B cell (primary cell): ENCODE measurements at regions not wholly inside any gene's neighbourhood (a gene's known extent, or its start where the extent isn't known, plus 50 kb on each side); places are given as distances from the start of the nearest gene placed in this dataset.

Source experiments
- CTCF ChIP-seq: fragments of 200-600 bp; IDR thresholded peaks from one replicate; pipeline ENCODE4 v1.8.0; 2022; ENCODE audit warnings: antibody characterized with exemption, mild to moderate bottlenecking
- EZH2 ChIP-seq: IDR thresholded peaks from 2 replicates; pipeline ENCODE4 v1.6.1; 2012; ENCODE audit warnings: borderline replicate concordance, low read depth, mild to moderate bottlenecking, moderate library complexity, low read length; ENCODE audit not compliant: insufficient read depth, poor library complexity, severe bottlenecking

- TF ChIP-seq CTCF (no peak), EZH2 (no peak)
These were observed 55.4 kb upstream of the FOXQ1 start for GRCh38 chr6:1256435-1257008.
